T-helper 2 cell treated with Interferon-gamma antibody and Interleukin-4, amounts not matched to agents 5 μg/mL and 100 μg/mL, for 36 hours (primary cell): ENCODE measurements at regions not wholly inside any gene's neighbourhood (a gene's known extent, or its start where the extent isn't known, plus 50 kb on each side); places are given as distances from the start of the nearest gene placed in this dataset.

ENCODE experiments used
- DNase-seq: peaks from one replicate; pipeline ENCODE4 v3.0.0; 2021; ENCODE audit warnings: low spot score
- H3K27ac Mint-ChIP-seq: one replicate; pipeline ENCODE4 v1.8.0; 2021; ENCODE audit warnings: mild to moderate bottlenecking, mixed read lengths
- H3K27me3 Mint-ChIP-seq: one replicate; pipeline ENCODE4 v1.8.0; 2021; ENCODE audit warnings: low read depth, mixed read lengths
- H3K36me3 Mint-ChIP-seq: one replicate; pipeline ENCODE4 v1.8.0; 2021; ENCODE audit warnings: low read depth, mixed read lengths
- H3K4me1 Mint-ChIP-seq: one replicate; pipeline ENCODE4 v1.8.0; 2021; ENCODE audit warnings: low read depth, mixed read lengths
- H3K4me3 Mint-ChIP-seq: one replicate; pipeline ENCODE4 v1.8.0; 2022; ENCODE audit warnings: mild to moderate bottlenecking, moderate library complexity, mixed read lengths
- H3K9me3 Mint-ChIP-seq: one replicate; pipeline ENCODE4 v1.8.0; 2021; ENCODE audit warnings: mixed read lengths

DNA sequence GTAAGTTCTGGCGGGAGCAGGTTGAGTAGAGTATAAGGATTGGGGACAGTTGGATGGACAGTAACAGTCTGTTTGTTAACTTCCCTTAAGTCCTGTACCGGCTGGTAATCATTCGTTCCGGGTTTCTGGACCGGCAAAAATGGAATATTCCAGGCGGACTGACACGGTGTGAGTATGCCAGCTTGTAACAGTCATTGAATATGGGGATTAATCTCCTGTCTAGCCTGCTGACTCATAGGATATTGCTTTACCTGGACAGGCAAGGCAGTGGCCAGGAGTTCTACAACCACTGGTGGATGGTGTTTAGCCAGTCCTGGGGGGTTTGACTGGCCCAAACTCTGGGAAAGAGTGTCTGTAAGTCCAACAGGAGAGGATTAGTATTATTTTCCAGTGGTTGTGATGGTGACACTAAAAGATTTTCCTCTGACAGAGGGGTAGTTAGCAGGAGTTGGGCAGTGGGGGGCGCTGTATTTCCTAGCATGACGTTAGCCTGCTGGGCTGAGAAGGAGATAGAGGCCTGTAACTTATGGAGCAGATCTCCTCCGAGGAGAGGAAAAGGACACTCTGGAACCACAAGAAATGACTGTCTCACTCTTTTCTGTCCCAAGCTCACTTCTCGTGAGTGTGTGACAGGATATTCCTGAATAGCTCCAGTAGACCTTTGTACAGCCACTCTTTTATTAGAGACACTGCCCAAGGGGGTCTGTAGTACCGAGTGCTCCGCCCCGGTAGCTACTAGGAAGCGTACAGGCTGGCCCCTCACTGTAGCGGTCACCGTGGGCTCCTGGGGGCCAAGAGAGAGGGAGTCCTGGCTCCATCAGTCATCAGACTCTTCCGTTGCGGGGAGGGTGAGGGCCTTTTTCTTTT, 152.2 kb downstream of the TRIM27 start:
- peaks cover 93% of the 10 kb centered on the region for H3K27me3 Mint-ChIP-seq
- no peaks in the 10 kb centered on the region for H3K9me3 Mint-ChIP-seq
- no peak for DNase-seq
- H3K4me1 Mint-ChIP-seq = peaks cover 5% of the 10 kb centered on the region
- no peak overlapping the region for H3K27ac Mint-ChIP-seq
- H3K36me3 Mint-ChIP-seq = peaks cover 5% of the 10 kb centered on the region
- H3K4me3 Mint-ChIP-seq = no peak overlapping the region

DNA sequence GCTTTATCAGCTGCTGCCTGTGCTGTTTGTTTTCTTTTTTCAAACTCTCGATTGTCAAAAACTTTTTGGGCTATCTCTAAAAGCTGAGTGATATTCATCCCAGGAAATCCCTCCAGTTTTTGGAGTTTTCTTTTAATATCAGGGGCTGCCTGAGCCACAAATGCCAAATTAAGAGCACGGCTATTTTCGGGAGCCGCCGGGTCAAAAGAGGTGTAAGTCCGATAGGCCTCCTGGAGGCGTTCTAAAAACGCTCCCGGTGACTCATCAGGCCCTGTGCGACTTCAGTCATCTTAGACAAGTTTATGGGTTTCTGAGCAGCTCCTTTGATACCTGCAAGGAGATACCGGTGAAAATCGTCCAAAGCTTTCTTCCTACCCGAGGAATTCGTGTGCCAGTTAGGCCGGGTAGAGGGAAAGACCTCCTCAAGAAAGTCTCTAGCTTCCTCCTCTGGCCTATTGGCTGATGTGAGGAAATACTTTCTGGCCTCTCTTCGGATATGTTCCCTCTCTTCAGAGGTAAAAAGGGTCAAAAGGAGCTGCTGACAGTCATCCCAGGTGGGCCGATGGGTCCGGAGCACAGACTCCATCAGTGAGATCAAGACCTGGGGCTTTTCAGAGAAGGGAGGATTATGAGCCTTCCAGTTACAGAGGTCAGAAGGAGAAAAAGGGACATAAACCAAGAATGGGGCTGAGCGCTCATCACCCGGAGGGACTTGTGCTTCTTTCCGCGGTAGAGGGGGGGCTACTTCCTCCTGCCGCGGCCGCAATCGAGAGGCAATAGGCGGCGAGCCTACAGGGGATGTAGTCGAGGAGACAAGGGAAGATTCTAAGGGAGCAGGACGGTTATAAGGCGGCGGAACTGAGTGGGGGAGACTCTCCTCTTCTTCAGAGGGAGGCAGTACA, 151.1 kb downstream of the TRIM27 start:
- Mint-ChIP-seq H3K4me3 (peak overlapping the region; percentile 31), H3K27ac (peak overlapping the region; percentile 74), H3K9me3 (no peaks in the 10 kb centered on the region), H3K4me1 (peaks cover 5% of the 10 kb centered on the region), H3K36me3 (peaks cover 6% of the 10 kb centered on the region), H3K27me3 (peaks cover 90% of the 10 kb centered on the region)
- DNase-seq = no peak

DNA sequence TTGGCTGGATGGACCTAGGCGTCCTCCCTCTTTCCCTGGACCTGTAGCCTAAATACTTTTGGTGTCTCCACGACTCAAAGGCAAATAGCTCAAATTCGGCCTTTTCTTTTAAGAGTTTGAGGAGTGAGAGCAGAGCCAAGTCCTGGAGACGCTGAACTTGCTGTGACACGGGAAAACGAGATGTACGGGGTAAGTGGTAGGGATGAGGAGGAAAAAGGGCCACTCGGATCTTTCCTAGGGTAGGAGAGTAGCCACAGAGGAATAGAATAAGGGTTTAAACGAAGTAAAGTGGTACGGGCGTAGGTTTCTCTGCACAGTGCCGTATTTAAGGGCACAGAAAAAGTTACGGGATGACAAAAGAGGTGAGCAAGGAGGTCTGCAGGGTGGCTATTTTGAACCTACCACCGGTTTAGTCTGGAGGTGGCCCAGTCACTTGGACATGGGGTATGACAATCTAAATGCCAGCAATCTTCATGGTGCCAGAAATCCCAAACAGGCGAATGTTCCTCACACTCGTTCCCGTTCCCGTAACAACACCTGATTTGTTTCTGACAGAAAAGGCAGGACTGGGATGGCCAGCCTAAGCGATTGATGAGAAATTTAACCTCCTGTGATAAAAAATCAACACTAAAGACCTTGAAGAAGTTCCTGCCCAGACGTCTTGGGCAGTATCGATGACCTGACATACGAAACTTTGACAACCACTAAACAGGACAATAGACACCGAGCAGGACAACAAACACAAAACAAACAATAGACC, 149.3 kb downstream of the TRIM27 start:
- peaks cover 90% of the 10 kb centered on the region for H3K27me3 Mint-ChIP-seq
- peak overlapping the region; percentile 47 for H3K4me3 Mint-ChIP-seq
- peak overlapping the region; percentile 77 for H3K27ac Mint-ChIP-seq

GRCh38 chr6:28775052-28775376, 148.8 kb downstream of the TRIM27 start:
- H3K4me1 Mint-ChIP-seq = peaks cover 5% of the 10 kb centered on the region
- DNase-seq = no peak
- H3K27me3 Mint-ChIP-seq = peaks cover 90% of the 10 kb centered on the region
- peaks cover 6% of the 10 kb centered on the region for H3K36me3 Mint-ChIP-seq
- peak overlapping the region; percentile 54 for H3K4me3 Mint-ChIP-seq
- no peaks in the 10 kb centered on the region for H3K9me3 Mint-ChIP-seq
- peak overlapping the region; percentile 73 for H3K27ac Mint-ChIP-seq

More for the DNA sequence above, 149.3 kb downstream of the TRIM27 start:
- DNase-seq = no peak
- Mint-ChIP-seq H3K36me3 (peaks cover 6% of the 10 kb centered on the region), H3K4me1 (peaks cover 5% of the 10 kb centered on the region), H3K9me3 (no peaks in the 10 kb centered on the region)

- peaks cover 5% of the 10 kb centered on the region for H3K4me1 Mint-ChIP-seq
- H3K9me3 Mint-ChIP-seq = no peaks in the 10 kb centered on the region
- DNase-seq = no peak
- peaks cover 93% of the 10 kb centered on the region for H3K27me3 Mint-ChIP-seq
- peaks cover 6% of the 10 kb centered on the region for H3K36me3 Mint-ChIP-seq
- peak overlapping the region; percentile 54 for H3K4me3 Mint-ChIP-seq
- H3K27ac Mint-ChIP-seq = peak overlapping the region; percentile 73
Observed at GRCh38 chr6:28775405-28776129, 148.2 kb downstream of the TRIM27 start.

DNA sequence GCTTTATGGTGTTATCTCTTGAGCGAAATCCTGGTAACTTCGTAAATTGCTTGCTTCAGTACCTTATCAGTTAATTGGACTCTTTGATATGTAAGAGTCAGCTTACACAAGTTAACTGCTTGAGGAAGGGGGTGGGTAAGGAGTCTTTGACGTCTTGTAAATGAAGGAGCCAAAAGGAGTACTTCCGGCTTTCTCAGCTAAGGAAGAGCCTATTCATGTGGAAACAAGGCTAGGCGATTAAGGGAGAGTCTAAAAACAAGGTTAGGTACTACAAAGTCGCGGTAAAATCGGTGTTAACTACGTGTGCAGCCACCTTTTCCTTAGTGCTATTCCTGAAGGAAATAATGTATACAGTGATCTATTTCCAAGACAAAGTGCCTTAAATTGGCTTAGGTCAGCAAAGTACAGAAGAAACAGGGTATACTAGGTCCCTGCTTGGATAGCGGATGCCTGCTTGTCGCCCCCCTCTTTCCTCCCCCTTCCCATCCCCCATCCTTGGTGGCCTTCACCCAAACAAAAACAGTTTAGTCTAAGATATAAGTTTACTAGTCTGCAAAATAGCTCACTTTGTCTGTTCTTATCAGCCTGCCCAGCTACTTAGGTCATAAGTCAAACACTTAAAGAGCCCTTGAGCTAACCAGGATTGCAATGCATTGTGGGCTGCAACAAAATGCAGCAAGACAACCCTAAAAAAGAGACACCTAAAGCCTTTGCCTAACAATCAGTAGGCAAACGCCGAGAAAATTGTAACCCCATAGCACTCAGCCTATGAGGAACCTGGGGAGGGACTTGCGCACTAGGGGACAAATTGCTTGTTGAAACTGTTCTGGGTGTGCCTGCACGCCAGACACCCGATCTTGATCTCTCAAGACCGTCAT, 147.3 kb downstream of the TRIM27 start:
- peak overlapping the region; percentile 57 for H3K27ac Mint-ChIP-seq
- no peak for DNase-seq
- H3K27me3 Mint-ChIP-seq = peaks cover 93% of the 10 kb centered on the region
- no peak overlapping the region for H3K4me3 Mint-ChIP-seq
- H3K9me3 Mint-ChIP-seq = no peaks in the 10 kb centered on the region
- peaks cover 6% of the 10 kb centered on the region for H3K36me3 Mint-ChIP-seq
- peaks cover 5% of the 10 kb centered on the region for H3K4me1 Mint-ChIP-seq

GRCh38 chr6:28777147-28777461, 146.7 kb downstream of the TRIM27 start:
- H3K4me1 Mint-ChIP-seq = peaks cover 8% of the 10 kb centered on the region
- peaks cover 6% of the 10 kb centered on the region for H3K36me3 Mint-ChIP-seq
- H3K9me3 Mint-ChIP-seq = no peaks in the 10 kb centered on the region
- no peak overlapping the region for H3K4me3 Mint-ChIP-seq
- no peak overlapping the region for H3K27ac Mint-ChIP-seq
- peaks cover 93% of the 10 kb centered on the region for H3K27me3 Mint-ChIP-seq
- DNase-seq = no peak

GRCh38 chr6:28782113-28782673, 141.6 kb downstream of the TRIM27 start:
- Mint-ChIP-seq H3K4me1 (peaks cover 4% of the 10 kb centered on the region), H3K9me3 (peaks cover 5% of the 10 kb centered on the region), H3K27me3 (peaks cover 88% of the 10 kb centered on the region), H3K4me3 (peak overlapping the region; percentile 53), H3K27ac (no peak overlapping the region), H3K36me3 (peaks cover 12% of the 10 kb centered on the region)
- no peak for DNase-seq

GRCh38 chr6:28785962-28786679, 137.7 kb downstream of the TRIM27 start:
- DNase-seq = no peak
- Mint-ChIP-seq H3K27ac (peak overlapping the region; percentile 12), H3K4me1 (peaks cover 18% of the 10 kb centered on the region), H3K27me3 (peaks cover 94% of the 10 kb centered on the region), H3K9me3 (peaks cover 10% of the 10 kb centered on the region), H3K36me3 (peaks cover 12% of the 10 kb centered on the region), H3K4me3 (no peak overlapping the region)

- peaks cover 5% of the 10 kb centered on the region for H3K9me3 Mint-ChIP-seq
- H3K4me1 Mint-ChIP-seq = peaks cover 20% of the 10 kb centered on the region
- H3K4me3 Mint-ChIP-seq = peak overlapping the region; percentile 56
- DNase-seq = peak; percentile 22
- H3K27ac Mint-ChIP-seq = no peak overlapping the region
- H3K27me3 Mint-ChIP-seq = peaks cover 95% of the 10 kb centered on the region
- H3K36me3 Mint-ChIP-seq = peaks cover 8% of the 10 kb centered on the region
Observed at GRCh38 chr6:28789553-28790083, 134.2 kb downstream of the TRIM27 start.

DNA sequence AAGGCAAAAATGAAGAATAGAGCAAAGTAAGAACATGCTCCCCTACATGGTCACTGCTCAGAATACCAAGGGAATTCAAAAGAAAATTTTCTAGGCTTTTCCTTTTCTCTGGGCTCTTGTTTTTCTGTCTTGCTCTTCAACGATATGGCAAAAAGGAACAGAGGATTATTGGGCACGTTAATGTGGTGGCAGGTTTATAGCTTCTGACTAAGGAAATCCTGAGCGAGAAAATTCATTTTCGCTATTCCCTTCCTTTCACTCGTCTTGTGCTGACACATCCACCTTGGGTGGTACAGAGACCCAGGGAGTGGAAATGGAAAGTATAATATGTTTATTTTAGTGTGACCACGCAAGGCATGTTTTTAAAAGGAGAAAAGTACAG, 132.8 kb downstream of the TRIM27 start:
- Mint-ChIP-seq H3K27ac (no peak overlapping the region), H3K4me1 (peaks cover 27% of the 10 kb centered on the region), H3K27me3 (peaks cover 95% of the 10 kb centered on the region), H3K9me3 (peaks cover 5% of the 10 kb centered on the region), H3K4me3 (peak overlapping the region; percentile 56), H3K36me3 (peaks cover 4% of the 10 kb centered on the region)
- DNase-seq = no peak
